ENCODE measurements at regions not wholly inside any gene's neighbourhood (a gene's known extent, or its start where the extent isn't known, plus 50 kb on each side); places are given as distances from the start of the nearest gene placed in this dataset.

- DNase-seq = no peak
Observed at GRCh38 chr3:103923907-103924306, 1442.8 kb upstream of the ALCAM start.

- DNase-seq = no peak
Observed at GRCh38 chr3:103924544-103924943, 1442.2 kb upstream of the ALCAM start.

GRCh38 chr3:103926936-103927335, 1439.8 kb upstream of the ALCAM start:
- no peak for DNase-seq

GRCh38 chr3:103927896-103928295, 1438.8 kb upstream of the ALCAM start:
- DNase-seq = no peak

- no peak for DNase-seq
Observed at GRCh38 chr3:103937094-103937493, 1429.6 kb upstream of the ALCAM start.

- DNase-seq = no peak
Observed at GRCh38 chr3:103947062-103947461, 1419.6 kb upstream of the ALCAM start.

GRCh38 chr3:103949693-103950092, 1417.0 kb upstream of the ALCAM start:
- no peak for DNase-seq

GRCh38 chr3:103950676-103951075, 1416.0 kb upstream of the ALCAM start:
- DNase-seq = no peak

GRCh38 chr3:103953796-103954195, 1412.9 kb upstream of the ALCAM start:
- no peak for DNase-seq

- DNase-seq = no peak
Observed at GRCh38 chr3:103960819-103961218, 1405.9 kb upstream of the ALCAM start.

- DNase-seq = no peak
Observed at GRCh38 chr3:103963599-103963998, 1403.1 kb upstream of the ALCAM start.

- no peak for DNase-seq
Observed at GRCh38 chr3:103965764-103966163, 1400.9 kb upstream of the ALCAM start.

GRCh38 chr3:103966749-103967148, 1400.0 kb upstream of the ALCAM start:
- no peak for DNase-seq

GRCh38 chr3:103968131-103968530, 1398.6 kb upstream of the ALCAM start:
- DNase-seq = no peak

- no peak for DNase-seq
Observed at GRCh38 chr3:103968751-103969150, 1398.0 kb upstream of the ALCAM start.

- DNase-seq = no peak
Observed at GRCh38 chr3:103976931-103977339, 1389.8 kb upstream of the ALCAM start.

- no peak for DNase-seq
Observed at GRCh38 chr3:103977417-103977816, 1389.3 kb upstream of the ALCAM start.

GRCh38 chr3:103991461-103992115, 1375.1 kb upstream of the ALCAM start:
- DNase-seq = peak in 1 of 2 experiments; percentile 53

GRCh38 chr3:103992469-103992868, 1374.2 kb upstream of the ALCAM start:
- no peak for DNase-seq

GRCh38 chr3:104004956-104005355, 1361.8 kb upstream of the ALCAM start:
- DNase-seq = no peak

- no peak for DNase-seq
Observed at GRCh38 chr3:104005815-104006214, 1360.9 kb upstream of the ALCAM start.

- no peak for DNase-seq
Observed at GRCh38 chr3:104018541-104018940, 1348.2 kb upstream of the ALCAM start.

GRCh38 chr3:104031598-104031997, 1335.1 kb upstream of the ALCAM start:
- no peak for DNase-seq

- DNase-seq = no peak
Observed at GRCh38 chr3:104032283-104032682, 1334.4 kb upstream of the ALCAM start.

GRCh38 chr3:104040896-104041295, 1325.8 kb upstream of the ALCAM start:
- no peak for DNase-seq

Data from NCI-H526 (cell line).